HG02973 (cell line): ENCODE measurements at regions not wholly inside any gene's neighbourhood (a gene's known extent, or its start where the extent isn't known, plus 50 kb on each side); places are given as distances from the start of the nearest gene placed in this dataset.
"Not testable (repeated sequence)": the region's sequence is repeated elsewhere in the genome, so short reads cannot be mapped to it uniquely, and the experiment has no call there.

Experiments
- ATAC-seq: cut with Tn5 transposase; IDR thresholded peaks from one replicate; pipeline ENCODE4 v1.9.1; 2021; ENCODE audit warnings: moderate library complexity; ENCODE audit not compliant: unreplicated experiment

- ATAC-seq, result no peak
These were observed 158.7 kb downstream of the MTHFS start for GRCh38 chr15:79738143-79738542.

- ATAC-seq, result no peak
These were observed 156.3 kb downstream of the MTHFS start for GRCh38 chr15:79740561-79740960.

- ATAC-seq, result no peak
These were observed 153.8 kb downstream of the MTHFS start for GRCh38 chr15:79743032-79743431.

- not testable (repeated sequence) for ATAC-seq
These were observed 152.3 kb downstream of the MTHFS start for GRCh38 chr15:79744485-79744884.

GRCh38 chr15:79756365-79756764 lies 140.4 kb downstream of the MTHFS start:
- ATAC-seq, result no peak

- no peak for ATAC-seq
These were observed 131.7 kb downstream of the MTHFS start for GRCh38 chr15:79765081-79765480.

- ATAC-seq, result no peak
These were observed 127.7 kb downstream of the MTHFS start for GRCh38 chr15:79769069-79769481.

GRCh38 chr15:79769933-79770759 lies 126.7 kb downstream of the MTHFS start:
- ATAC-seq, result no peak

GRCh38 chr15:79773128-79773527 lies 123.7 kb downstream of the MTHFS start:
- no peak for ATAC-seq

GRCh38 chr15:79775821-79776220 lies 121.0 kb downstream of the MTHFS start:
- ATAC-seq, result no peak

GRCh38 chr15:79777916-79778315 lies 118.9 kb downstream of the MTHFS start:
- ATAC-seq, result no peak

GRCh38 chr15:79778378-79778990 lies 118.3 kb downstream of the MTHFS start:
- ATAC-seq, result no peak

- no peak for ATAC-seq
These were observed 117.1 kb downstream of the MTHFS start for GRCh38 chr15:79779746-79780145.

GRCh38 chr15:79782307-79782706 lies 114.5 kb downstream of the MTHFS start:
- not testable (repeated sequence) for ATAC-seq
